G401 (cell line): ENCODE measurements at regions not wholly inside any gene's neighbourhood (a gene's known extent, or its start where the extent isn't known, plus 50 kb on each side); places are given as distances from the start of the nearest gene placed in this dataset.

Experiments
- DNase-seq: peaks from one replicate; pipeline ENCODE4 v3.0.0-alpha.2; 2015; ENCODE audit warnings: low spot score
- in situ Hi-C: cut with HindIII; loops from 2 replicates; pipeline ENCODE4 v1.10.0; 2016; ENCODE audit warnings: low sequenced_read_pairs, mixed read lengths

DNA sequence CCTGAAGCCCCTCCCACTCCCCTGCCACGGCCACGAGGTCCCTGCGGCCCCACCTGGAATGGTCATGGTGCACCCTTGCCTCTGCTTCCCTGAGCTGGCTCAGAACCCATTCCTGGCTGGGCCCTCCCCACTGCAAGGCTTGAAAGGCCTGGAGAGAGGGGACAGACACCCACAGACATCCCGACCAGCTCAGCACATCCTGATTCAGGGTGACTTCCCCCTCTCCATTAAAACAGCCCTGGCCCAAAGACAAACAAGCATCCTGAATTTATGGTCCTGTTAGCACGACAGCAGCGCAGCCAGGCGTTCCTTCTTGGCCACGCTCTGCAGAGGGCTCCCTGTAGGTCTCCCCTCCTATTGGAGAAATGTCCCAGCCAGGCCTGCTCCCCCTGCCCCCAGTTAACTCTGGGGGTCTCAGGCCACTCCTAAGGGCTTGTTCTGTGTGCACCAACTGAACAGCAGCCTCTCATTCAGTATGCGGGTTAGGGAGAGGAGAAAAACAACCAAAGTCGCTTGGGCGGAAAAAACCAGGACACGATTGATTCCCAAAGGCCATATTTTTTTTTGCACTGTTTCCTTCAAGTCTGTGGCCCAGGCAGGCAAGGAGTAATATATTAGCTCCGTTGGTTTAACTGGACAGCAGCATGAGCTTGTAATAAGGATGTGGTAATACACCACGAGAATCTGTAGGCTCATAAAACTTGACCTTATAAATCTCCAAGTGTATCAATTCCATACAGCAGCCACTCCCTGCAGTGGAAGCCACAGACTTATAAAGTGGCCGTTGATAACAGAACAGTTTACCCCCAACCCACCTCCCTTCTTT is 106.7 kb upstream of the MSX1 start:
- in situ Hi-C loops = no loop called here
- no peak for DNase-seq

DNA sequence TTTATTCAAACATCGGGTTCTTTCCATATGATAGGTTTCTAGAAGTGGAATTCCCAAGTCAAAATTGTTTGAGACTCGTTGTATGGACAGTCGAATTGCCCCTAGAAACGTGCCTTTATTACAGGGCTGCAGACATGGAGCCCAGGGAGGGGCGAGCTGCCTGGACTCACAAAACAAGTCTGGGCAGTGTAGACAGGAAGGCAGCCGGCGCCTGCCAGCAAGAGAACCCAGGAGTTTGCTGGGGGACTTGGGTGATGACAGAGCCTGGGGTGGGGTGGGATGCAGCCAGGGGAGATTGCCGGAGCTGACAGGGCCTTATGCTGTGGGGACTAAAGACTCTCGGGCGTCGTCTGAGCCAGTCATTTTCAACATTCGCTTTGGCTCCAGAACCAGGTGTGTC is 107.4 kb upstream of the MSX1 start:
- in situ Hi-C loops = no loop called here
- no peak for DNase-seq

DNA sequence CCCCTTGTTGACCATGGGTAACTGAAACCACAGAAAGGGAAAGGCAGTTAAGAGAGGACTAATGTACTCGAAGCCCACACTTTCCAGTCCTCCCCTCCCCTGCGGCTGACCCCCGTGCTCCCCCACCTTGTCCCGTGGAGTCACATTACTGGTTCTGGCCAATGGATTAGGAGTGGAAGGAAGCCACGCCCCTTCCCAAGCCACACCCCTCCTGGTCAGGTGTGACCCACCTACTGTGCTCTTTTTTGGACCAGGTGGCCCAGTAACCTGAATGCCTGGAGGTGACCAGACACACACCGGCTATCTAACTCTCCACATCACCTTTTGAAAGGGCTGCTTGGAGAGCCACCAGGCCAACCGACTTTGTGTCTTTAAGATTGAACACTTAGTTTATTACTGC is 109.3 kb upstream of the MSX1 start:
- no peak for DNase-seq
- in situ Hi-C loops = no loop called here

DNA sequence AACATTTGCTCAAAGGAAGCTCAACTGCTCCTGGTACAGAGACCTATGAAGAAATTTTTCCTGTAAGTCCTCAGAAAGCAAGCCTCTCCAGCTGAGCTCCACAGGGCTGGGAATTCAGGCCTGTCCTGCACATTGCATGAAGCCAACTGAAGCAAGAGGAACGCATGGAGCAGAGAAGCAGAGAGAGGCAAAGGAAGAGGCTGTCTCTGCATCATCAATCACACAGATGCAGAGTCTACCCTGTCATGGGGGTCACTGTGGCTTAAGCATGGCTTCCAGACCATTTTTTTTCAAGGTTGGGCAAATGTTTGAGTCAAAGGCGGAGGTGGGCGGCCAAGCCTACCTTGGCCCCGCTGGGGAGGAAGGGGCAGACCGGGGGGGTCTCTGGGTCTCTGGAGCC is 110.3 kb upstream of the MSX1 start:
- no peak for DNase-seq
- in situ Hi-C loops = no loop called here

DNA sequence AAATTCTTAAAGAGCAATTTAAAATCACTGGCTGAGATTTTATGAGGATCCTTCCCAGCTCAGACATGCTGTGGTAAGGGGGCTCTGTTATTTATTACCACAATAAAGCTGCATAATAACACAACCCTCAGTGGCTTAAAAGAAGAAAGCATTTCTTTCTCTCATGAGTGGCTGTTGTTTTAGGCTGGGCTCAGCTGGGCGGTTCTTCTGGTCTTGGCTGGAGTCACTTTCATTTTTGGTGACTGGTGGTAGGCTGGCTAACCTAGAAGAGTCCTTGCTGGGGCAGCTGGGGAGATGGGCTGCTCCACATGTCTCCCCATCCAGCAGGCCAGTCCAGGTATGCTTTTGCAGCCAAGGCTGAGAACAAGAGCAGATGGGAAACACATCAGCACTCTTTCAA is 113.0 kb upstream of the MSX1 start:
- in situ Hi-C loops = no loop called here
- DNase-seq = no peak

DNA sequence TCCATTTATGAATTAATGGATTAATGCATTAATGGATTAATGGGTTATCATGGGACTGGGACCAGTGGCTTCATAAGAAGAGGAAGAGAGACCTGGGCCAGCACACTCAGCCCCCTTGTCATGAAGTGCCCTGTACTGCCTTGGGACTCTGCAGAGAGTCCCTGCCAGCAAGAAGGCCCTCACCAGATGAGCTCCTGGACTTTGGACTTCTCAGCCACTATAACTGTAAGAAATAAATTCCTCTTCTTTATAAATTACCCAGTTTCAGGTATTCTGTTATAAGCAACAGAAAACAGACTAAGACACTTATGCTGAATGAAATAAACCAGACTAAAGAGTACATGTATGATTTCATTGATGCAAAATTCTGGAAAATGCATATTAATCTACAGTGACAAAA is 119.4 kb upstream of the MSX1 start:
- no peak for DNase-seq
- in situ Hi-C loops = no loop called here

DNA sequence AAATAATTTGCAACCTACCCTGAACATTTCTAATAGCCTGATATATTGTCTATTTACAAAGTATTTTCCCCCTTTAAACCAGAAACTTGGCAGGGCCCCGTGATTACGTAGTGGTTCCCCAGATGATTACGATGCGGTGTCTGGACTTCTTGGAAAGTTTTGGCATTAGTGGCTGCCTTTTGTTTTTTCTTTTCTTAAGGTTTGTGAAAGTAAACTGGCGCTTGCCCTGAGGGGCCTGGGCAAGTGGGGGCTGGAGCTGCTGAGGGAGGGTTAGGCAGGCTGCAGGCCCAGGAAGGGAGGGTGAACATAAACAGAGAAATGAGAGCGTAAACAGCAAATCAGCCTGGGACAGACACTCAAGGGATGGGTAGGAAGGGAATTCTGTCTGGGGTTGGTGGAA is 123.6 kb upstream of the MSX1 start:
- no peak for DNase-seq
- in situ Hi-C loops = no loop called here

DNA sequence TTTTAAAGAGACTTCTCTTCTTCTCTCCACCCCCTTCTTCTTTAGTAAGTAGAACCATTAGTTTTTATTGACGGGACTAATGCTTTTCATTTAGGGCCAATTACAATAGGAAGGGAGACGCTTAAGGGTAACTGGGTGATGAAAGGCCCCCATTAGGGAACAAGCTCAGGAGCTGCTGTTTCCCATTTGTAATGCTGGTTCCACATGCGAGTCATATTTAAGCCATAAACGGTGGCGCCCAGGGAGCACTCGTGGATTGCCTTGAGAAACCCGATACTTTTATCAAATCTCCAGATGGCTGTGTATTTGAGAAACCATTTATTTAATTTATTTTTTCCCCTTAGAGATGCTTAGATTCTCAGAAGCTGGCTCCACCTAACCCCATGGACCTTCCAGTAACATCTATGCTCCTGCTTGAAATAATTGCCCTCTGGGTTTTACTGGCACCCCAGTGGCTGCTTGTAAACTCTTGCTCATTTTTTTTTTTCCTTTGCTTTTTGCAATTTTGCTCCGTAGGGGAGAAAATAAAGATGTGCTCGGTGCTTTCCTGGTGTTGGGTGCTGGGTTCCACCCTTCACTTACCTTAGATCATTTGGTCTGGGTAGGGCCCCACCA is 124.2 kb upstream of the MSX1 start:
- no peak for DNase-seq
- in situ Hi-C loops = no loop called here

DNA sequence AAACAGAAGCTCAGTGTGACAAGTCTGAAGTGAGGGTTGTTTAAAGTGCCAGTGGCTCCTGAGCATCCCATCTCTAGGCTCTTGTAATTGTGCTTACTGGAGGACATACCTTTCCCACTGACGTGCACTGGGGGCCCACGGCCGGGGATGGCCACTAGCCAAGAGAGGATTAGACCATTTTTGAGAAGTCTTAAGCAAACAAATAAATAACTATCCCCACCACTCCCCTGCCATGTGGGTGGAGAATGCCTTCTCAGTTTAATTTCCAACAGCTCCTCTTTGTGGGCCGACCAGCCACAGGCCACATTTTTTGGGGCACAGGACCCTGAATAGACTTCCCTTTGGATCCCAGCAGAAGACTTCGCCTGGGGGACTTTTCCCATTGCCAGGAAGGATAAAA is 125.0 kb upstream of the MSX1 start:
- DNase-seq = no peak
- in situ Hi-C loops = no loop called here

DNA sequence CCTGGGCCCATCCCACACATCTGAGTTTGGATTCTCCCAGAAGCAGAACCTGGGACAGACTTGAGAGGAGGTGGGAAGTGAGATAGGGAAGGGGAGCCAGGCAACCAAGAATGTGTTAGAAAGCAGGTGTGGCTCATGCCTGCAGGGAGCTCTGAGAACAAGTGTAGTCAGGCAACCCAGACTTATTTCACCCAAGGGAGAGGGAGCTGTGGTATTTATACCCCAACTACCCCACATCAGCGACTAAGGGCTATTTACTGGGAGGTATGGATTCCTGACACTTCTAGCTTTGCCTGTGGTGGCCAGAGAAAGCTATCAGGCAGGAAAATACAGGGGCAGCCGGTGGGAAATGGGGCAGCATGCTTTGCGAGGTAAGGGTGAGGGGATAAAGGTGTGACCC is 125.8 kb upstream of the MSX1 start:
- in situ Hi-C loops = no loop called here
- DNase-seq = no peak

DNA sequence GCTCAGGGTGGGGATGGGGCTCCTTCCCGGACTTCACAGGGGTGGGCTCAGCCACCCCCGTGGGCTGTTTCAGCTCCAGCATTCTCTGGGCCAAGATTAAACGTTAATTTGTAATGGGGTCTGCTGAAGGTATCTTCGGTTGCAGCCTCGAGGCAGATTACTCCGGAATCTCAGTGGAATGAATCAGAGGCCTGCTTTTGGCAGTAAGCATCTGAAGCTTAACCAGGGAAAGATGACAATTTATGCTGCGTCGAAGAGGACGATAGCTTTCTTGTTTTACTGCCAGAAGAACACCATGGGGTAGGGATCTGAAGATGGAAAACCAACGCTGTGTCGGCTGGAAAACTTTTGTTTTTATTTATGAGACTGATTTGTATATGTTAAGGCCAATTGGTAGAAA is 129.2 kb upstream of the MSX1 start:
- in situ Hi-C loops = no loop called here
- no peak for DNase-seq

DNA sequence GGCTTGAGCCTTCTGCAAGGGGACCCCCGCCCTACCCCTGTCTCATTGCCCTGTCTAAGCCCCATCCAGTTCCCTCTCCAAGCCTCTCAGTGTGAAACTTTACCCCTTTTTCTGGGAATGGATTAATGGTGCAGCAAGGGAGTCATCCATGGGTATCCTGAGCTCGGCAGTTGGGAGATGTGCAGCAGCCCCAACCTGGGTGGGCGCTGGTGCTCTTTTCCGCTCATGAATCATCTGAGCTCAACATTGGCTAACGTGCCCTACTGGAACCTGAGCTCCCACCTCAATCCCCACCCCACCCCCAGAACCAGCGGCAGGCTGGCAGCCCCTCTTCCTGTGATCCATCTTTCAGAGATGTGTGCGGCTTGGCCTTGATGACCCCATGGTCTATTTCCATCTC is 130.3 kb upstream of the MSX1 start:
- in situ Hi-C loops = no loop called here
- DNase-seq = no peak

DNA sequence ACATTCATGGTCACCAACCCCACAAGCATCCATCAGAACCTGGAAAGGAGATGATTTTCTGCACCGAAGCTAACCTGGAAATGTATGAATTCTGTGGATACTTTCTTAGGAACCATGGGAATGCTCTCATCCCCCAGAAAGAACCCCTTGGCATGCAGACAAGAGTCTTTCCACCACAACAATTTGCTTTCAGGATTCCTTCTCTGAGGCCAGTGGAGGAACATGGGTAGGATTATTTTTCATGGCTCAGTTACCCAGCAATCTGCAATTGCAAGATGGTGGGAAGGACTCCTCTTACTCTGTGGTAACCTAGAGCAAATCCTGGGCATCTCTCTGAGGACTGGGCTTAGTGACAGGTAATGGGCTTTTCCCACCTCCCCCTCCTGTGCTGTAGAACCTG is 131.9 kb upstream of the MSX1 start:
- in situ Hi-C loops = no loop called here
- no peak for DNase-seq

DNA sequence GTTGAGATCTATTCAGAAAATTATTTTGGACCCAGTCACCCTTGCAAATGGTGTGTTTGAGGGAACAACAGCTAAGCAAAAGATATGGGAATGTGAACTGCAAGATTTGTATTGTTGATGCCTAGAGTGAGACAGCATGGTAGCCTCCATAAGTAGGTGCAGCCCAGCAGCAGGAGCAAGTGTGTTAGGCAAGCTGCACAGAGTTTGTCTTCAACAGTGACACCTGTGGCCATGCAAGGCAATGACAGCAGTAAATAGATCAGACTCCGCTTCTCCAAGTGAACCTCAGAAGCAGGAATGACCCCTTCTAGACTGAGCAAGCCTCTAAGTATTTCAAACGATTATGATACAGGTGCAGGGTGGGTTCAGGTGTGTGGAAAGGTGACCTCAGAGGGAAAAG is 133.4 kb upstream of the MSX1 start:
- in situ Hi-C loops = no loop called here
- DNase-seq = no peak

DNA sequence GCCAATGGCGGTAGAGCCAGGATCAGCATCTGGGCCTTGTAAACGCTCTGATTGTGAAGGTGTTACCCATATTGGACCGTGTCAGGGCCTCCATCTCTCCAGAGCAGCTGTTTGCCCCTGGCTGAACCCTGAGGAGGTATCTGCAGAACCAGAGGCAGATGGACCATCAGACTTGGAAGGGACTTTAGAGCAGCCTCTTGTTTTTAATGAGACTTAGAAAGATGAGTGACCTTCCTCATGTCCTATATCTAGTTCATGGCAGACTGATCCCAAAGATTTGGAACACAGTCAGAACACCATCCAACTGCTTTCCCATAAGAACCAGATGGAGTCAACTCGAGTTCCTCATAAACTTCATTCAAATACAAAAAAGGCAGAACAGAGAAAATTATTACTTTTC is 135.1 kb upstream of the MSX1 start:
- no peak for DNase-seq
- in situ Hi-C loops = no loop called here

DNA sequence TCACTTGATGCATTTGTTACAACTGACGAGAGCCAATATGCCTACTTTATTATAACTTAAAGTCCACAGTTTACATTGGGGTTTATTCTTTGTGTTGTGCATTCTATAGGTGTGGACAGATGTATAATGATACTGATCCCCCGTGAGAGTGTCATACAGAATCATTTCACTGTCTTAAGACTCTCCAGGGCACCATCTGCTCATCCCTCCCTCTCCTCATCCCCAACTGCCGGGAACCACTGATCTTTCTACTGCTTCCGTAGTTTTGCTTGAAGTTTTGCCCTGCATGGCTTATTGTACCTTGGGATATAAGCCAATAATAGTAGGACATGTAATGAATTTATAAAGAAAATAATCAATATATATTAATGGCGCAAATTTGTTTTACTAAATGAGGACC is 137.8 kb upstream of the MSX1 start:
- in situ Hi-C loops = no loop called here
- no peak for DNase-seq

DNA sequence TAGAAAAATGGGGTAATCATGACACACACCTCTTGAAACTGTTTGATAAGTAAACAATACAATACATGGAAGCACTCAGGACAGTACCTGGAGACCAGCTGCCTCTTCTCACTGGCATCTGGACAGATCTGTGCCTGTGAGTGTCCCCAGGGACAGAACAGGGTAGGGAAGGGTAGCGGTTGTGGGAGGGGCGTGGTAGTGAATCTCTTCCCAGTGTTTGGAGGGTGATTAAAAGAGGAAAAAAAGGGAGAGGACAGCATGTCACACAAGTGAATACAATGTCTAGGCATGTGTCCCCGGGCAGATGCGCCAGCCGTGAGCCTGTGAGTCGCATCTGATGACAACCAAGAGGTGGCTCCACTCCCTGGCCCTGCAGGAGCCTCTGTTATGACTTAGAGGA is 138.8 kb upstream of the MSX1 start:
- no peak for DNase-seq
- in situ Hi-C loops = no loop called here

DNA sequence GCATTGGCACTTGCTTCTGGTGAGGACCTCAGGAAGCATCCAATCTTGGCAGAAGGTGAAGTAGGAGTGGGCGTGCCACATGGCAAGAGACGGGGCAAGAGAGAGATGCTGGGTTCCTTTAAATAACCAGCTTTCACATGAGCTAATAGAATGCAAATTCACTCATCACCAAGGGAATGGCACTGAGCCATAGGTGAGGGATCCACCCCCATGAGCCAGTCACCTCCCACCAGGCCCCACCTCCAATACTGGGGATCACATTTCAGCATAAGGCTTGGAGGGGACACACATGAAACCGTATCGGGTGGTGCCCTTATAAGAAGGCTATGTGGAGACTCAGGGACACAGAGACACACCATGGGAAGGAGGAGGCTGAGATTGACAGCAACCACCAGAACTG is 140.0 kb upstream of the MSX1 start:
- DNase-seq = no peak
- in situ Hi-C loops = no loop called here

DNA sequence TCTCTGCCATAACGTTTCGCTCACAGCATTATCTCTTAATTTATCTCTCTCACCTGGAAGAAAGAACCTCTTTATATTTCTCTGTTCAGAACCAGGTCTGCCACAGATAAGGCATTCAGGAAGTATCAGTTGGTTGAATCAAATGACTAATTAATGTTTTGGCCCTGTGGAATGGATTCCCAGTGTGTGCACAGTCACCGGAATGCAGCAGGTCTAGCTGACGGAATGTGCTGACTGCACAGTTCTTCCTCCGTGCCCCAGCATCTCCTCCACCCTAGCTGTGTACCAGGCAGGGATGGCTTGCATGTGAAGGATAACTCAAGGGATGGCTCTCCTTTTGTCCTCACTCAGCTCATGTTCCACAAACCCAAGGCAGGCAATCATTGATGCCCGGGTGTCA is 141.8 kb upstream of the MSX1 start:
- no peak for DNase-seq
- in situ Hi-C loops = no loop called here

DNA sequence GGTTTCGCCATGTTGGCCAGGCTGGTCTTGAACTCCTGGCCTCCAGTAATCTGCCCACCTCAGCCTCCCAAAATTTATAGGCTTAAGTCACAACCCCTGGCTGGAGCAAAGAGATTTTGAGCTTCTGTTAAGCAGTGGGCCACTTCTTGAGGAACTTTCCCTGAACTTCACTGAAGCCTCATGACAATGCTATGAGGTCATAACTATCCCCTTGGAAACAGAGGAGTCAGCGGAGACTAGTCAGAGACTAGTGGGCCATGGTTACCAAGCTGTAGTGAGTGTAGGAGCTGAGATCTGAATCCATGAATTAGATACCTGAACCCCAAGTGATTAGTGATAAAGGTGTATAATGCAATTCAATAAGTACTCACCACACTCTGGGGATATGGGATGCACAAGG is 145.1 kb upstream of the MSX1 start:
- in situ Hi-C loops = no loop called here

DNA sequence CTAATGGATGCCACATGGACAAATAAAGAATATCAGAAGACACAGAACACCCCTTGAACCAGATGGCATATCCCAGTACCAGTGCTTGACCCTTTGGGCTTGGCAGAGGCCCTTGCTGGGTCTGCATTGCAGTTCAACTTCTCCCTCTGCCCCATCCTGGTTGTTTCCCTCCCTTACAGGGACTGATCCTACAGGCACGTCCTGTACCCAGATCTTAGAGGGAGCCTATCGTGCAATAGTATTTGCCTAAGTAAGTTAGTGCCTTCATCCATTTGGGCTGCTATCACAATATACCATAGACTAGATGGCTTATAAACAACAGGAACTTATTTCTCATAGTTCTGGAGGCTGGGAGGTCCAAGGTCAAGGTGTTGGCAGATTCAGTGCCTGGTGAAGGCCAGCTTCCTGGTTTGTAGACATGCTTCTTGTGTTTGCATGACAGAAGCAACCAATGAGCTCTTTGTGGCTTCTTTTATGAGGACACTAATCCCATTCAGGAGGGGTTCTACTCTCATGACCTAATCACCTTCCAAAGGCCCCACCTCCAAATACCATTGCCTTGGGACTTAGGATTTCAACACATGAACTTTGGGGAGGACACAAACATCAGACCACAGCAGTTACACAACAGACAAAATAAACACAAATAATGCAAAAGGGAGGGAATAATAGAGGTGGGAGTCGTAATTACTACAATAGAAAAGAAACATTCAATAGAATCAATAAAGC is 146.5 kb upstream of the MSX1 start:
- in situ Hi-C loops = no loop called here
- DNase-seq = no peak

More for the DNA sequence above, 145.1 kb upstream of the MSX1 start:
- DNase-seq = no peak
